ENCODE measurements at regions not wholly inside any gene's neighbourhood (a gene's known extent, or its start where the extent isn't known, plus 50 kb on each side); places are given as distances from the start of the nearest gene placed in this dataset.

DNA sequence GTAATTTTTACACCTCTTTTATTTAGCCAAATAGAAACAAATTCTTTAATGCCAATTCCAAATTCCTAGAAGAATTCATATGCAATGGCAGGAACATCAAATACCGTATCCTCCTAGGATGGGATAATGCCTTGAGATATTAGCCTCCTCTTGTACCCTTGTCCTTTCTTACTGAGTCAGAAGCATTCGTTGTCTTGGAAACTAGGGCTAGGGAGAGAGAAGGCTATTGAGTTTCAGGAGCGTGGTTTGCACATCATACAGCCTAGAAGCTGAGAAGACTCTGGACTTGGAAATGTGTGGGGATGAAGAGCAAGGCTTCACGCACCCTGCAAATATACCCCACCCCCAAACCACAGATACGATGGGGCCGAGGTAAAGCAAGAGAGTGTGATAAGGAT lies 300.7 kb downstream of the SP3 start:
- intact Hi-C loops (cut with micrococcal nuclease): no loop called here

DNA sequence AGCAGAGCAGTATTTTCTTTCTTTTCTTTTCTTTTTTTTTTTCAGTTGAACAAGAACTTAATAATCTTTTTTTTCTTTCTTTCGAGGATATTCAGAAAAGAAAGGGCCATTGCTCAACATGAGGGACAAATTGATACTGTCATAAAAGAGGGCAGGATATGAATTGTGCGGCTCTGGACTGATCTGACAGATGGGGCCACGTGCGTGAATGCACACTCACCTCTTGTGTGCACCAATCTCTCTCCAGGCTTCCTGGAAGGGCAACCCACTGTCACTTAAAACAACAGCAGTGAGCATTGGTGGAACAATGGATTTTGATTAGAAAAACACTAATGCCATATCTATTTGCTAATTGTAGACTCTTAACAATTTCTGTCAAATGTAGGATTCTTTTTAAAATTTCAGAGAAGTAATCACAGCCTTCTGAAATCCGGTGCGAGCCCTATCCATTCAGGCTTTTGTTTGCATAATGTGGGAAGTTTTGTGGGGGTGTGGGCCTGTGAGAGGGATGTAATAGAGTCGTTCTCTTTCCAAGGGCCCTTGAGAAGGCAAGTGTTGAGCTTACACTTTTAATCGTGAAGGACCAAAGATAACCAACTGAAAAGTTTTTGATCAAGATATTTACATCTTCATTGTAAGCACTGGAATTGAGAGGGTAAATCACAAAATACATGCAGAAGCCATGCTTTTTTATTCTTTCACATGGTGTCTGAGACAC lies 298.8 kb downstream of the SP3 start:
- intact Hi-C loops (cut with micrococcal nuclease): no loop called here

DNA sequence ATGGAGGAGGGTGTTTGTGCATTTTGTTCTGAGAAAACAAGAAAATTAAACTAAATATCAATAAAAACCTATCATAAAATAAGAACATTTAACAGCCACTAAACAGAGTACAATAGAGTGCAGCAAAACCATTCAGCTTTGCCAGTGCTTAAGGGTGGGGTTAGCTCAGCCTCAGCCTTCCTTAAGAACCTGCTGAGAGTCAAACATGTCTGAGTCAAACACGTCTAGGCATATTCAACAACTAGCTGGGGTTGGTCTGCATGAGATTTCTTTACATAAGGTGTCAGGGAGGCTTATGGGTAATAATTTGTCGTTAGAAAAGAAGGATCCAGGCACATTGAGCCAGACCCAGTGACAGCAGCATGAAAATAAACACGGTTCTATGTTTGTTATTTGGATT lies 298.2 kb downstream of the SP3 start:
- intact Hi-C loops (cut with micrococcal nuclease): no loop called here

DNA sequence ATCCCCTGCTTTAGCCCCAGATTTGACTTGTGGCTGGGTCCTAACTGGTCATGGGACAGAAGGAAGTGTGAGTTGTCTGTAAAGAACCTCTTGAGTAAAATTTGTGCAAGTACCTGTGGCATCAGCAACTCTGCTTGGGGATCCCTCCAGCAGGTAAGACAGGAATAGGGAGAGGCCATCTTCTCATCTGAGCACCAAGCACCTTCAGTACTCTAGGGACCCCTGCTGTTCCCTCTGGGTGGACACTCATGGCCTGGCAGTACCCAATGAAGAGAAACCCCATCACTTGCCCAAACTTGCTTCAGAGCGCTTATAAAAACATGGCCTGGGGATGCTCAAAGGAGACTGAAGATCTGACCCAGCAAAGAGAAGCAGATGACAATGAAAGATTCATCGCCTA lies 297.8 kb downstream of the SP3 start:
- intact Hi-C loops (cut with micrococcal nuclease): no loop called here

DNA sequence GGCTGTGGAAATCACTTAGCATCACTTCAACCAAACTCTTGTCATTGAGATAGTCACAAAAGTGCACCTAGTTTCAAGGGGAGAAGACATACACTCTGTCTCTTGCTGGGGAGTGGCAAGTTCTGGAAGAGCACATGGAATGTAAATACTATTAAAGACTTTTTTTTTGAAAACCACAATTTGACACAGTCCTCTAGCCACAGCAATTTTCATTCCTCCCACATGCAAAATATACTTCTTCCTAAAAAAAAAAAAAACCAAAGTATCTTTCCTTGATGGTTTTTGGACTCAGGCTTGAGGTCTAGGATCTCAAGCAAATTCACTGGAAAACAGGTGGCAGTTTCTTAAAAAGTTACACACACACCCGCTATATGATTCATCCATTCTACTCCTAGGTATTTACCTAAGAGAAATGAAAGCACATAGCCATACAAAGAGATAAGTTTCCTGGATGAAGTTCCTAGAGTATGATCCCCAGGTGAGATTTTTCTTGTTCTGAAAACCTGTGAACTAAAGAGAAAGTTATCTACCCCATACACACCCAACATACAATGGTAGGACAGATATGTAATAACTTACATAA lies 295.8 kb downstream of the SP3 start:
- intact Hi-C loops (cut with micrococcal nuclease): no loop called here

DNA sequence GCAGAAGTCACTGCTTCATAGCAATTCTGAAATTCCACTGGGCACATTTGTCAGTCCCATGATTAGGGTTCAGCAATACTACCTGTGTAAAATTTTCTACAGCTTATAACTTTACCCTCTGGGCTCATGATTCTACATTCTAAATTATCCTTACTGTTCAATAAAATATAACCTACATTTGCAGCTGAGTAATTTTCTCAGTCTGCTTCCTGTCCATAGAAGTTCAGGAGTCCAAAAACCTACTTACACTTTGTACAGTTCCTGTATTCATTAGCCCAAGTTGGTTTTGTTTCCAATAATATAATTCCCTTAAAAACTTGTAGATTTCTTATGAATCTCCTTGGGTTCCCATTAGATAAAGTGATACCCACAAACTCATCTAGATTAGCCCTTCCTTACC lies 295.3 kb downstream of the SP3 start:
- intact Hi-C loops (cut with micrococcal nuclease): no loop called here

DNA sequence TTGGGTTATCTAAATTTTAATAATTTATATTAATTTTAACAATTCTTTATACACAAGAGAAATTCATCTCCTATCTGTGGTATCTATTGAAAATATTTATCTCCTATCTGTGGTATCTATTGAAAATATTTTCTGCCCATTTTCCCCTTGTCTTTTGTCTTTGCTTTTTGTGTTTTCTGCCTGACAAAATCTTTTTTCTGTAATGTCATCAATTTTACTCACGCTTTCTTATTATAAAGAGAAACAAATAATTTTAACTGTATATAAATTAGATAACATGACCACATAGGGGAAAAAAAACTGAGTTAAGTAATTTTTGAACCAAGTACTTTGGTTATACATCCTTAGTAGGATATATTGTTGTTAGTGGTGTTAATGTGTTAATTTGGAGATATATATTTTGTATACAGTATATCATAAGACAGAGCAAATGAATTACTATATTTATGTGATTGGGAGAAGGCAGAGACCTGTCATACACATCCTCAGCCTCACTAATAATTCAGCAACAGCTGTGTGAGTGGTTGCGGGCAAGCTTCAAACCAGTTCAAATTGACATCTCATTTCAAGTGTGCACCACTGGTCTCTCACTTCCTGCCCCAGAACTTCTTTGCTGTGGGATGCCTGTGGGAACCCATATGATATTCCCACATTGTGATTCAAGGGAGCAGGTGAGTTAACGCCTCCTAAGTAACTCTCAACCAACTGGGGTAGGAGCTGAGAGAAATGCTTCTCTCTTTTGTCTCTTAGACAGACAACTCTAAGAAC lies 292.4 kb downstream of the SP3 start:
- intact Hi-C loops (cut with micrococcal nuclease): no loop called here

DNA sequence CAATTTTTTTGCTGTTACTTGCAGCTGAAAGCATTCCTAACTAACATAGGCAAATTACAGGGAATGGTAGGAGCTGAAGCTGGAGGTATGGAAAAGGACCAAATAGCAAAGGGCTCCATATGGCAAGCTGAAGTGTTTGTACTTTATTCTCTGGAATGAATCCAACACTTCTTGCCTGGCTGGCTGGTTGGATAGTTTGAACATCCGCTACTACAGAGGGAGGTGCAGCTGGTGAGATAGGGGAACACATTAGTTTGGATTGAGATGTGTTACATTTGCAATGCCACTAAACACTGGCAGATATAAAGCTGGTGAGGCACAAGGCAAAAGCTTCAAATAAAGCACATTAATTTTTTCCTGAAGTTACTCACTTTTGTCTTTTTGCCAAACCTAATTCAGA lies 291.5 kb downstream of the SP3 start:
- intact Hi-C loops (cut with micrococcal nuclease): no loop called here

DNA sequence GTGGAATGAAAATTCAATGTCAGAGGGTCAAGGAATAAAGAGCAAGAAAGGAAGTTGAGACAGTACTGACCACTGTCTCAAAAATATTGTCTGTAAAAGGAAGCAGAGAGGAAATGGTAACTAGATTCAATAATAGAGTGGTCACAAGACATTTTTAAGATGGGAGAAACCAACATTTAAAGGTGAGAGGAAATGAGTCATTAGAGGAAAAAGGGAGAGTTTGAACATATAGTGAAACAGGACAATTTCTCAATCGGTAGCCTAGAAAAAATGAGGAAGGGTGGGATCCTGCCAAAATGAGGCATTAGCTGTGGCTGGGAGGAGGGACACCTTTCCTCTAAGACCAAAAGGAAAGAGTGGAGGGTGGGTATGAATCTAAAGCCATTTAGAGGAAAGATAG lies 288.5 kb downstream of the SP3 start:
- intact Hi-C loops (cut with micrococcal nuclease): no loop called here

DNA sequence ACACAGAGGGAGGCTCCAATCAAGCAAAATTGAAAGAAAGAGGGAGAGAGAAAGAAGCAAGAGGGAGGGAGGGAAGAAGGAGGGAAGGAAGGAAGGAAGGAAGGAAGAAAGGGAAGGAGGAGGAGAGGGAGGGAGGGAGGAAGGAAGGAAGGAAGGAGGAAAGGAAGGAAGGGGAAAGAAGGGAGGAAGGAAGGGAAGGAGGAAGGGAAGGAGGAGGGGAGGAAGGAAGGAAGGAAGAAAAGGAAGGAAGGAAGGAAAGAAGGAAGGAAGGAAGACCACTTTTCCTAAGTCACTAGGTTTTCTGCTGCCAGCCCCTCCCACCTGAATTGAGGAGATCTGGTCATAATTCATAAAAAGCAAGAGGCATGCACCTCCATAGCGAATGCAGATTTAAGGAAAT lies 287.0 kb downstream of the SP3 start:
- intact Hi-C loops (cut with micrococcal nuclease): no loop called here

DNA sequence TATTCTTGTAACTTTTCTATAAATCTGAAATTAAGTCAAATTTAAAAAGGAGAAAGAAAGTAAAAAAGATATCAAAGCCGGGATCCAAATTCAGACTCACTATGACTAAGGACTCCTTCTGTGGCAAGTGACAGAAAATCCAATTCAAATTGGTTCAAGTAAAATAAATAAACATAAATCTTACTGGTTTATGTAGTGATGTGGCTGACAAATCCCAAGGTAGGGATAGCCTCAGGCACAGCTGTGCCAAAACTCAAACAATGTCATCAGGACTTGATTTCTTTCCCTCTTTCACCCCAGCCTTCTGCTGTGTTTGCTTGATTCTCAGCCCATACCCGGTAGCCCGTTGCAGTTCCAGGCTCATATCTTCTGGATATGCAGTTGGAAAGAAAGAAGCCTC lies 284.6 kb downstream of the SP3 start:
- intact Hi-C loops (cut with micrococcal nuclease): no loop called here

DNA sequence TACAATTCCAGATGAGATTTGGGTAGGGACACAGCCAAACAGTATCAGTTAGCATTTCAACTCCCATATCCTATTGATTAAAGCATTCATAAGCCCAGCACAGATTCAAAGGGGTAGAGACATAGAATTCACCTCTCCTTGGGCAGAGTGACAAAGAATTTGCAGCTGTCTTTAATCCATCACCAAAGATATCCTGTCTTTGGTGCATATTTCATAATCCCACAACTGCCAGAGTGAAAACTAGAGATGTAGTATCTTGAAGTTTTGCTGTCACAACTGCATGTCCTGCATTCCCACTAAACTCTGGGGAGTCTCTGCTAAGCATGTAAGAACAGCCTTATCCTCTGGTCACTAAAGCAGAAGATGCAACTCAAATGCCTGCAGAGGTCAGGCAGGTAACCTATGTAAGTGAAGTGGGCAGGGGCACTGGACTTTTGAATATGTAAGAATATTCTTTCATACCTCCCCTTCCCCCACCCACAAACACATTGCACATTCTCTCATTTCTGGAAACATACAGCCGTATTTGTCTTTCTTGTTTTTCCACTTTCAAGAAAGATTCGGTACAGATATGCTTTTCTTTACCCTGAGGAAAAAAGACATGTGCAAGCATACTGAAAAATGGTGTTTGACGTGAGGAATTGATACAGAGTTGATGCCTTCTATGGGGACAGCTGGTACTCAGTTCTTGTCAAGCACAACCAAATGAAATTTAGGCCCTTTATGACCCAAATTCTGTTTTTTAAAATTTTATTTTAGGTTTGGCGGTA lies 283.1 kb downstream of the SP3 start:
- intact Hi-C loops (cut with micrococcal nuclease): no loop called here

DNA sequence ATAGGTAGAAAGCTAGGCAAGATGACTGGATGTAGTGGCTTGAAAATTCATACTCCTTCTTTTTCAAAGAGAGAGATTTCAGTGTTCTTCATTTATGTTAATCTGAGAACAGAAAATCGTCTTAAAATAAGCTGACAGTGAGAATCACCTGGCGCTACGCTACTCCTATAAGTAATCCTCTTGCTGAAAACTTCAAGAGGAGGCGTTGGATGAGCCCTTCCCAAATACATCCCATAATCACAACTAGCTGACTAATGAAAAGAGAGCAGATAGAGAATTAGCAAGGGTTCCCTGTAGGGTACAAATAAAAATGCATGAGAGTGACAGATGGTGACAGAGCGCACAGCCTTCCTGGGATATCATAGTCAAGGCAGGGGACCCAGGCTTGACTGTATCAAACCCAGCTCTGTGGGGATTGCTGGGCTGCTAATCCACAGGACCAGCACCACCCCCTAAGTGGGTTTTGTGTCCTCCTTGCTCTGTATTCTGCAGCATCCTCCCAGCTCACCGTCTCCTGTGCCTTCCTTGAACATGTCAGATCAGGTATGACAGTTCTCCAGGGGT lies 280.2 kb downstream of the SP3 start:
- intact Hi-C loops (cut with micrococcal nuclease): no loop called here

DNA sequence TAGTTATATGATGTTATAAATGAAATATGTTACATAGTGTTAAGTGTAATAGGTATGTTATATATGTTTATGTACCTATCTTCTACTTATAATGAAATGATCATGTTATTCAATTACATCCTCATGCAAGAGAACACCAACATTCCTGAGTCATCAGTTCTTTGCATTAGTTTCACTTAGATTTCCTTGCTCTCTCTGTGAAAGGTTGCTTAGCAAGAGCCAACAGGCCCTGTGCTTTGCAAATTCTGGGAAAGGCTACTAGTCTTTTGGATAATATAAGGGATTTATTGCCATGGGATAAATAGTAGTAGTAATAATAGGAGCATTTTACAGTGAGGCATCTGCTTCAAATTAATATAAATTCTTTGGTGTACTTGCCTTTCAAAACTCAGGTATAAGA lies 274.8 kb downstream of the SP3 start:
- intact Hi-C loops (cut with micrococcal nuclease): no loop called here

DNA sequence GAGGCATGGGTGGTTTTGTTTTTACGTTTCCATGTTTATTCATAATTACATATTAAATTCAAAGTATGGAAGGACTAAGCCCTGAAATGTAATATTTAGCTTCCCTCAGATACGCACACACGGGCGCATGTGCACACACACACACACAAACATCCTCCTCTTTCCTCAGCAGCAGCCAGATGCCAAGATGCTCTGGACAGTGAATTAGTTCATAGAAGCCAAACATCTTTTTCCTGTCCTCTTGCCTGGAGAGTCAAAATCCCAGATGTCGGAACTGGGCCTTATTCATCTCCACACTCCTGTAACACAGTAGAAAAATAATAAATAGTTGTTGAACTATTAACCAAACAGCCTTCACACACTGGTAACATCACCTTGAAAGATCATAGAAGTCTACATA lies 273.1 kb downstream of the SP3 start:
- intact Hi-C loops (cut with micrococcal nuclease): no loop called here

DNA sequence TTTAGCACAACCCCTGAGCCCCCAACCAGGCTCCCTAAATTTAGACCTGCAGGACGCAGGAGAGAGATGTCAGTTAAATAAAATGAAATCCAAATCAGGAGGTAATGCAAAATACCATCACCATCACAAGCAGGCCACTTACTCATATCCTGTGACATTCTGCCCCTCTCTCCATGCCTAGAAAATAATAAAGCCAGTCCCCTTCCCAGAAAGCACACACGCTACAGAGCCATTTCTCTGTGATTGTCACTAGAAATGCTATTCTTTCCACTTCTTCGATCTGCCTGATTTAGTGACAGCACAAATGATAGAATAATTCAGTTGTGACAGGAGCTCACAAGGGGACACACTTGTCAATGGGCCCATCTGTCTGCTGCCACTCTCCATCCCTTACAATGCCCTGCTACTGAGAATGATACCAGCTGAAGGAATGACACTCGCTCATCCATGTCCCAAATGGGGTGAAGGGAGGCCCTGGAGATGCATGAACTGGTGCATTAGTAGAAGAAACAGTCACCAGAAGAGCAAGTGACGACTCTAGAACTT lies 272.1 kb downstream of the SP3 start:
- intact Hi-C loops (cut with micrococcal nuclease): no loop called here

DNA sequence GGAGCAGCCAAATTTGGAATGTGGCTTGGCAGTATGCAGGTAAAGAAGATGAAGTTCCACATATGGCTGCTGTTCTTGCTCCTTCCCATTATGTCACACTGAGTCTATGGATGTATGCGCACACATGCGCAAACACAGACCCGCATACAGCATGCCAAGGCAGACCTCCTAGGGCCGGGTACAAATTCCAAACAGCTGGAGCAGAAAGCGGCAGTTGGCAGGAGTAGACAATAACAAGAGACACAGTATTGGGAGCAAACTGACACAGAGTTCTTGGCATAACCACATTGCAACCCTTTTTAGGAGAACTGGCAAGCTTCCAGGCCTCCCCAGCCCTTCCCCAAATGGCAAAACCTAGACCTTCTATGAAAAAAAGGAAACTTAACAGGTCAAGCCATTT lies 268.9 kb downstream of the SP3 start:
- intact Hi-C loops (cut with micrococcal nuclease): no loop called here

DNA sequence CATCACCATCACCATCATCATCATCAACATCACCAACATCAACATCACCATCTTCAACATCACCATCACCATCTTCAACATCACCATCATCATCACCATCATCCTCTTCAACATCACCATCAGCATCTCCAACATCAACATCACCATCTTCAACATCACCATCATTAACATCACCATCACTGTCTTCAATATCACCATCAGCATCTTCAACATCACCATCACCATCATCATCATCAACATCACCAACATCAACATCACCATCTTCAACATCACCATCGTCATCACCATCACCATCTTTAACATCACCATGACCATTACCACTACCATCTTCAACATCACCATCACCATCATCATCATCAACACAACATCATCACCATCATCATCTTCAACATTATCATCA lies 267.2 kb downstream of the SP3 start:
- intact Hi-C loops (cut with micrococcal nuclease): no loop called here

DNA sequence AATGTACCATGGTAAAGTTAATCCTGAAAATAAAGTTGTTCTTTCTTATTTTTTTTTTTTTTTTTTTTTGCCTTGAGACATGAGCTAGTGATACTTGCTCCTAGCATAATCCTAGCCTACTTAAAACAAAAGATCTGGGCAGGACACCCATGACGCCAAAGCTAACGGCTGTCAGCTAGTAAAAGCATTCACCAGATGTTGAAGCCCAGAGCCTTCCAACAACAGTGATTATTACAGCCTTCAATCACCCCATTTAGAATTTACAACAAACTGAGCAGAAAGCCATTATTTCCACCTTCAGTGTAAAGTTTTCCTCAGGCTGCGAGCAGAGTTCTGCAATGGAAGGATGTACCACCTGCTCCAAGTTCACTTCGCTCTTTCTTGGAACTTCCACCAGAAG lies 259.5 kb downstream of the SP3 start:
- intact Hi-C loops (cut with micrococcal nuclease): no loop called here

DNA sequence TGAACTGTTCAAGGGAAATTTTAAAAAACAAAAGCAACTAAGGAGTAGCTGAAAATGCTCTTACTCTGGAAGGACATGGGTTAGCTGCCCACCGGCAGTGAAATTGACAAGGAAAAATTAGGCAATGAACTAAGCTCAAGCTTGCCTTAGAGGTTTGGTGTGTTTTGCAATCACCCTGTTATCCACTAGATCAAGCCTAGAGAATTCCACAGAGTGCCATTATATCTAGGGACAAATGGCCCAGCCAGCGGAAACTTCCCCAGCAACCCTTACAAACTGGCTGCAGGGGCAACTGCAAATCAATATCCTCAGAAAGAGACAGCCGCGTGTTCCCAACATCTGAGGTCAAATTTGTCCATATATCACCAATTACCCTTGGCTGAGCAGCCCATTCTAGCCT lies 258.2 kb downstream of the SP3 start:
- intact Hi-C loops (cut with micrococcal nuclease): no loop called here

DNA sequence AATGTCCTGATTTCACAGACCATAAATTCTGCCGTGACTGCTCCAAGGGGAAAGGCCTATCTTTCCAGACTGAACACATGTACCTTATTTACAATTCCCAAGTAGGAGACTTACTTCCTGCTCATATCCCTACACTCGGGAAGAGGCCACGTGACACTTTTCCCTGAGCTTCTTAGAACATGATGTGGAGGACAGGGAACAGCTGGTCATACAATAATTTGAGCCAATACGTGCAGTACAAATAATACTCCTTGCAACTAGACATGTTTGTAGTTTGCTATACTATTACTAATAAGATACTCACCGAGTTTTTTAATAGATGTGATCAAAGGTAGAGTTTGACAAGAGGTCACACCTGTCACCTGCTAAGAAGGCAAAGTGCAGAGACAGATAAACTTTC lies 256.4 kb downstream of the SP3 start:
- intact Hi-C loops (cut with micrococcal nuclease): no loop called here

DNA sequence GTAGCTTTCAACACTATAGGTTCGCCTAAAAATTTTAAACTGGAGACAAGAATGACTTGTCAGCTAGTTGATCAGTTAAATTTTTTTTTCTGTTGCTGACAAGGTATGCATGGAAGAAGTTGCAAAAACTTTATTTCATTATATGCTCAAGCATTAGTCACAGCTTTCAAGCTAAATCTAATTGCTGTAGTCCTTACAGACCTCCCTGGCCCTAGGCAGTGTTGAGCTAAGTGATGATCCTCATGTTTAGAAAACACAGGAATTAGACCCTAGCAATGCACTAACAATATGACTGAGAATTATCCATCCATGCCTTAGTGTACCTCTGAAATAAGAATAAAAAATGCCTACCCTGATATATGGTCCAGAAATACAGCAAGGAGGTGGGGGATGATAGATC lies 253.4 kb downstream of the SP3 start:
- intact Hi-C loops (cut with micrococcal nuclease): no loop called here

Data from T-helper 1 cell treated with Interleukin-12 subunit alpha and Interleukin-12 subunit beta and Interleukin-4 antibody, amounts not matched to agents 30 ng/mL and 1 ng/mL, for 36 hours (primary cell).